GM19468 (cell line): ENCODE measurements at regions not wholly inside any gene's neighbourhood (a gene's known extent, or its start where the extent isn't known, plus 50 kb on each side); places are given as distances from the start of the nearest gene placed in this dataset.
"Not testable (repeated sequence)": the region's sequence is repeated elsewhere in the genome, so short reads cannot be mapped to it uniquely, and the experiment has no call there.

Experiments
- ATAC-seq: cut with Tn5 transposase; IDR thresholded peaks from one replicate; pipeline ENCODE4 v1.9.1; 2021; ENCODE audit warnings: mild to moderate bottlenecking, moderate library complexity, moderate number of reproducible peaks; ENCODE audit not compliant: unreplicated experiment; ENCODE audit errors: extremely low read depth

DNA sequence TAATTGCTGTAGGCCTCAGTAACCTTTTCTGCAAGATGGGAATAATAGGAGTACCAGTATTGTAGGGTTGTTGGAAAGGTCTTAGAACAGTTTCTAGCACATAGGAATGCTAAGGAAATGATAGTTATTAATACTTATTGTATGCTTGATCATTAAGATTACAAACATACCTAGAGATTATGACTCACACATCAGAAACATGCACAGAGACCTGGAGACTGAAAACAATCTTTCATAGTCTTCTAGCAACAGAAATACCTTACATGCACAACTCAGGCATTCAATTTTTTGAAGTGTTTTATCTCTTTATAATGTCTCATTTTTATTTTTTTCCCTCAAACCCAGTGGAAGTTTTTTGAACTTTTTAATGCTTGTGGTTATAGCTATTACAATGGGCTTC is 104.4 kb upstream of the ZBTB20 start:
- ATAC-seq, result no peak

DNA sequence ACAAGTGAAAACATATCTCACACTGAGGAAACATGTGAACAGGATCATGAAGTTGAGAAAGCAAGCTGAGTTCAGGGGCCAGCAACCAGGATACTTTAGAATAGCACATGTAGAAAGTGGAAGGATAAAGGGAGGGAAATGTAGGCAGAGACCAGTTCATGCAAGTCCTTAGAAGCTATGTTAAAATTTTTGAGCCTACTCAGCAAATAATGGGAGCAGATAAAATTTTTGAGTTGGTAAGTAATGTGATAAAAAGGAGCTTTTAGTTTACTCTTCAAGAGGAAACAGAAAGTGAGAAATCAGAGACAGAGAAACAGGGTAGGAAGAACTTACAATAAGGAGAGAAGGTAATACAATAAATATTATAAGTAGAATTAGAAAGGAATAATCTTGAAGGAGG is 105.6 kb upstream of the ZBTB20 start:
- no peak for ATAC-seq

DNA sequence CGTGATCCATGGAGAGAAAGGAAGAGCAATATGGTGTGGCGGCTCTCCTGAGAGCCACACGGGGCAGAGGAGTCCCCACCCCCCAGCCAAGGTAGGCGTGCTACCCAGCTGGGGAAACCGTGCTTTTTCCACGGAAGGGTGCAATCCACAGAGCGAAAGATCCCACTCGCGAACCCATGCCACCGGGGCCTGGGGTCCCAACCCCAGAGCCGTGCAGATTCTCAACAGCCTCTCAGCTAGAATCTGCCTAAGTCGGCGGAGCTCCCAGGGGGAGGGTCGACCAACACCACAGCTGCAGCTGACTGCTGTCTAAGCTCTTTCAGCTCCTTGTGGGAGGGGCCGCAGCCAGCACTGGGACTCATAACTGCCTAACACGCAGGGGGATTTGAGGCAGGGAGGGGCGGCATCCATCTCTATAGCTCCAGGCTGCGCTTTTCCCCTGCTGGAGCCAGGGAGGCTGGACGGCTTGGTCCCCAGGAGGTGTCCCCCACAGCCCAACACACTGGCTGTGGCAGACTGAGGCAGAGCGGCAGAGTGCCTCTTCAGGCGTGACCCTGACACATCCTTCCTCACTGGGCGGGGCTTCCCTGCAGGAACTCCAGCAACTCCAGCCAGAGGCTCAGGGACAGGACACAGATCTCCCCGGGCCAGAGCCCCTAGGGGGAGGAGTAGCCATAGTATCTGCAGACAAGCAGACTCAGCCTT is 107.6 kb upstream of the ZBTB20 start:
- no peak for ATAC-seq

DNA sequence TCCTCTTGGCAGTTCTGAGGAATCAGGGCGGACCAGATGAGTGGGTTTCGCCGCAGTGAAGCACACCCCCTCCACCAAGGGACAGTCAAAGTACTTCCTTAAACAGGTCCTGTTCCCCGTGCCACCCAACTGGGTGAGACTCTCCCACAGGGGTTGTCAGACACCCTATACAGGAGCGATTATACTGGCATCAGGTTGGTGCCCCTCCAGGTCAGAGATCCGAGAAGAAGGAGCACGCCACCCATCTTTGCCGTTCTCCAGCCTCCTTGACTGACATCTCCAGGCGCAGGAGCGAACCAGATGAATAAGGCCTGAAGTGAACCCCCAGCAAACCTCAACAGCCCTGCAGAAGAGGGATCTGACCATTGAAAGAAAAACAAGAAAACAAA is 108.1 kb upstream of the ZBTB20 start:
- no peak for ATAC-seq

DNA sequence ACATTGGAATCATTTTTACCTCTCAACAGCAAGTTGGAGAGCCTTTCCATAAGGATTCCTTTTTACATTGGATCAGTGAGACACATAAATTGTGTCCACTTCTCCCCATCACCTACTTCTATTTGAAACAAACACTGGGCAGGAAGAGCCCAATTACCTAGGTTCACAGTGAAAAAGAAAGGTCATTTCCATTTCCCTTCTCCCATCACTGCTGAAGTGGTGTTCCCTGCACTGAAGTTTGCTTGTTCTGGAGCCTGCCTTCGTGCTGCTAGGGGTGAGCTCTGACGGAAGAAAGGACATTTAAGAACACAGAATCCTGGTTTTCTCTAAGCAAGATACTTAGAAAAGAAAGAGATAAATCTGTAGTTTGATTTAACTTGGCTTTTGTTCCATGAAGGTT is 123.8 kb upstream of the ZBTB20 start:
- ATAC-seq, result no peak

DNA sequence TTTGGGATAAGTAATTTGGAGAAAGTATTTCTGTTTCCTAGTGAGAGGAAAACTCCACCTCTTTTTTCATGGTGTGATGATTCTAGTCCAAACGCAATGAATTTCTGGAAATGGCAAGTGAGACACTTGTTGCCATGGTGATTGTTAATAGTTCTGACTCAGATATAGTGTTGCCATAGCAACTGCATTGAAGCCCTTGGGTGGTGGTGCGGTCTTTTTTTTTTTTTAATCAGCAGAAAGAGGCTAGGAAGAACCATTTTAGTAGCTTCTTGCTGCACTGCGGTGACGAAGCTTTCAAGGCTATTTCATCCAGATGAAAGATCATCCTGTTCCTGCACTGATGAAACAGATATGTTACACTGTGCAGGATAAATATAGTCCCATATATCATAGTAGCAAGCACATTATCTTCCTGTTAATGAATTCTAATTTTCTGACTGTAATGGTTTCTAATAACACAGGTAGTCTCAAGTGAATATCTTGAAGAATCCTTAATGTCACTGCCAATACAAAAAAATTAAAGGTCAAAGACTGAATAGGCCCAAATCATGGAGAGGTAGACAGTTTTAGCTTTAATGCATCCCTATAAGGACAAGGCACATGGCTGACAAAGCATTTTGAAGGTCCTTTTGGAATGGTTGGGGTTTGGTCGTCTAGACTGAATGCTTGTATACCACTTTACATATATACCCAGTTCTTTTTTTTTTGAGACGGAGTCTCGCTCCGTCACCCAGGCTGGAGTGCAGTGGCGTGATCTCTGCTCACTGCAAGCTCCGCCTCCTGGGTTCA is 125.1 kb upstream of the ZBTB20 start:
- no peak for ATAC-seq

DNA sequence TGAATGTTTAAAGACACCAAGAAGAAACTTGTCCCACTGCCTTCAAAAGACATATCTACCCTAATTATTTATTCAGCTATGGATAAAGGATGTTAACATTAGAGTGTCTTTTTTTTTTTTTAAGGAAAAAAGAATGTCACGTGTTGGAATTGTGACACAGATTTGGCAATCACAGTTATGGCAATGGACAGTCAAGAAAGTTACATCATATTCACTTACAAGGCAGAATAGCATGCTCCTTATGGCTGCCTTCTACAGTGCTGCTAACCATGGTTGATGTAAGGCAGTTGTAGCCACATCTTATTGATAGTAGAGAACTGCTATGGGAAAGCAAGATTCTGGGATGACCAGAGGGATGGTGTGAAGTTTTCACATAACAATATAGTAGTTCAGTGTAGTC is 128.8 kb upstream of the ZBTB20 start:
- ATAC-seq, result no peak

DNA sequence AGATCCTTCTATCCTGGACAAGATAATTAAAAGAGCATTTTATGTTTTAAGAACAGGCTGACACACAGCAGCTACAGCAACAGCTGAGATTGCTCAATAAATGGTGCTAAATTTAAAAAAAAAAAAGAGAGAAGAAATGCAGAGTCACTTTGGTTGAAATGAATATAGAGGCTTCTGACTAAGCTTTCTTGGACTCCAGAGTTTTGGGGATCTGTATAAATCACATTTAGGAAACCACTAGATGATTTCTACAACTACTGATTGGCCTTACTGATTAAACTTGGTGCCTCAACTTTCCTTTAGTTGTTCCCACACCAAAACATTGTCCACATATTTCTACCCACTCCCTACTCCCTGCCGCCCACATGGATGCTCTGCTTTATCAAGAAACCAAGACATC is 132.9 kb upstream of the ZBTB20 start:
- ATAC-seq, result no peak

DNA sequence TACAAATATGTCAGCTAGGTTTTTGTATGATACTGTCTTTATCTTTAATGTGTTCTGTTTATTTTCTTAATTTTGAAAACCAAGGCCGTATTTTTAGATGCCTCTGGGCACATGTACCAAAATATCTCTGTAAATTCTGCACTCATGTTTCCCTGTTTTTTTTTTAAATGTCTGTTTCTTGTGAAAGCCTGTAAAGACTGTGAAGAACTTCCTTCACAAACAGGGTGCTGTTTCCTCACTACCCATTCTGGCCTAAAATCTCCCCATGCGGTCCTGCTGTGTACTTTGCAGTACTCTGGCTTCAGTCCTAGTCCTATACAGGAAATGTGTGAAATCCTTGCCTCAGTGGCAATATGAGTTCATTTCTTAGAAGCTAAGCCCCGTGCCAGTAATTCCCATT is 133.4 kb upstream of the ZBTB20 start:
- ATAC-seq, result no peak

DNA sequence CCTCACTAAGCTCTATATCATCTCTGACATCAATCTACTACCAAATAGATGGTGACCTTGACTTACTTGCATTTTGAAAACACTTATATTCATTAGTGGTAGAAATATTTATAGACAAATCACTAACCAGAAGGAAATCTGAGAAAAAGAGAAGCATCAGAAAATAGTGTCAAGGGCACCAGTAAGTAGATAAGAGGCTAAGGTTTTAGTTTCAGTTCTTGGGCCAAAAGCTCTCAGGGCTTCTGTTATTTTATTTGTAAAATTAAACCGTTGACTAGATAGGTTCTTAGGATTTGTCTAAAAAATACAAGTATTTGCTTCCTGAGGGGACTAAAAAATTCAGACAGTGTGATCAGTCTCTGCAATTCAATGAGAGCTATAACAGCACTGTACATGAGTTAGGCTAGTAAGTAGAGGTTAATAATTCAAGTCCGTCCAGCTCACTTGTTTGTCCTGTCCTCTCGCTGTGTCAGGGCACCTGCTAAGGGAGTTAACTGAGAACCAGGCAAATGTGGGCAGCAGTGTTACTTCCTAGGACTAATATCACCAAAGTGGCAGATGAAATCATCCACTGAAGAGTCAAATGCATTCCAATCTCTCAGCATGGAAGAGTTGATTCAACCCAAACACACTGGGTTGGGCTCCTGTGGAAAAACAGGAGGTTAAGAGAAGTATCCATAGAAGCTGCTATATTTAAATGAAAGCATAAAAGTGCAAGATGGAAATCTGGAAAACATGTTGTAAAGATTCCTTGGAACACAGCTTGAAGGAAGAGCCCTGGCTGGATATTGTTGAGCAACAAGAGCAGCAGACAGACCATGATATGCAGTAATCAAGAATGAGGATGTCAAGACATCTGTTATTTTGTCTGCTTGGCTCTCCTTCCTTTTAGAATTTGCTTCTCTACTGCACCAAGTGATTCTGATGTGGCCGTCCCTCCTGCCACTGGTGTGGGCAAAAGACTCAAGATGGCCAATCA is 134.9 kb upstream of the ZBTB20 start:
- ATAC-seq, result no peak

DNA sequence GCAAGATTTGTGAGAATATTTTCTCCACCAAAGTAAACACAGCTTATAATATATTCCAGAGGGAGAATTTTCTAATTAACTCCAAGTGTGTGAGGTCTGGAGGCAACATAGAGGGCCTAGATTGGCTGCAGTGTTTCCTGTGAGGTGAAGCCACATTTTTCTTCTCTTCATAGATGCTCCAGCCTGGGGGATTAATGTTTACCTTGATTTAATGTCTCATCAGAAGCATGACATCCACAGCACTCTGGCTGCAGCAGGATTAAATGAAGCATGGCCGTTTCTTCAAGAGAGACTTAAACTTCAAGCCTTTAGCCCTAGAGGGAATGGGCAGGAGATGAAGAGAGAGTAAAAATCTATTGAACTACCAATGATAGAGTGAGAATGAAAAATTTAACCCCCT is 137.9 kb upstream of the ZBTB20 start:
- ATAC-seq, result no peak

DNA sequence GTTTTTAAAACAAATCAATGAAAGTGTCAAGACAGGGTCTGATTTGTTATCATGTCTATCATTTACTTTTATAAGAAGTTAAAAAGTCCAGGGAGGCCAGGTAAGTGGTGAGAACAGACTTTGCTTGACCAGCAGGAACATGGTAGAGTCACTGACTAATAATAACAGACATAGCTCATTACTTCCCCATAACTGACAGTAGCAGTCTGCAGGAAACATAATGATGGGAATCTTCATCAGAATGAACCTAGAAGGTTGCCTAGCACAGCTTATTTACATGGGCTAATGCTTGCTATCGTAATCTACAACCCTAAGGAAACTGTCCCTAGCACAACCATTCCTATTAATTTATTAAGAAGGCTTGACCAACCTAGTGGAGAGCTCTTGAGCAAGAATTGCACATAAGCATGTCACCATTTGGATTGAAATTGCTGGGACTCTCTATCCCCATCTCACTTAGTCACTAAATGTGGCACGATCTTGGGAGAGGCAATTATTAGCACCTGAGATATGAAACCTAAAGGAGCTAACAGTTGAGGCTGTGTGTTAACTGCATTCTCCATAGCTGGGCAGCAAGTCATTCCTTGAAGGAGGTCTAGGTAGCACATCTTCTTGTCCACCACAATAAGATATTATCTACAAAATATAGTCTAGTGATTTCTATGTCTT is 139.6 kb upstream of the ZBTB20 start:
- no peak for ATAC-seq

DNA sequence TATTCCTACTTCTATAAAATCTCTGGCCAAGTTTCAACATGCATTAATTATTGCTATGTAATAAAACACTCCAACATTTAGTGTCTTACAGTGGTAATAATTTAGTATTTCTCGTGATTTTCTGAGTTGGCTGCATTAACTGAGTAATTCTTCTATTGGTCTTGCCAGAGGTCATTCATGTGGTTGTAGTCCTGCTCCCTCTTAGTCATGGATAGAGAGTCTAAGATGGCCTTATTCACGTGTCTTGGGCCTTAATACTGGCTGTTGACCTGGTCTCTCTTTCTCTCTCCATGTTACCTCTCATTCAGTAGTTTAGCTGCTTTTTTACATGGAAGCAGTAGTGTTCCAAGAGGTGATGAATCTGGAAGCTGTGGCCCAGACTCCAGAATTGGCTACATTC is 140.1 kb upstream of the ZBTB20 start:
- no peak for ATAC-seq

DNA sequence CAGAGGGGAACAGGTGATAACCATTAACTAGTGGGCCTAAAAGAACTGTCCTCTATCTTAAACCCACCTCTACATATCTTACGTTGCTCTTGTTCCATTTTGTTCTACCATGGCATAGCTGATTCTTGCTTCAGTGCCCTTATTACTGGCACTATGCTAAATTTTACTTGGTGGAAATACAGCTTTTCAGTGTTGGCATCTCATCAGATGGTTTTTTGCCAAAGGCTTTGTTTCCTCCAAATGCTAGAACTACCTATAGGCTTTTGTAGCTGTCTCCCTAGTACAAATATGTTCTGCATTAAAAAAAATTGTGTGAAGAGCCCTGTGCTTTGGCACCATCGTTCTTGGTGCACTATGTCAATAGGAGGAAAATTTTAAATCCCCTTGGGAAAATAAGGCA is 145.0 kb upstream of the ZBTB20 start:
- ATAC-seq, result no peak

DNA sequence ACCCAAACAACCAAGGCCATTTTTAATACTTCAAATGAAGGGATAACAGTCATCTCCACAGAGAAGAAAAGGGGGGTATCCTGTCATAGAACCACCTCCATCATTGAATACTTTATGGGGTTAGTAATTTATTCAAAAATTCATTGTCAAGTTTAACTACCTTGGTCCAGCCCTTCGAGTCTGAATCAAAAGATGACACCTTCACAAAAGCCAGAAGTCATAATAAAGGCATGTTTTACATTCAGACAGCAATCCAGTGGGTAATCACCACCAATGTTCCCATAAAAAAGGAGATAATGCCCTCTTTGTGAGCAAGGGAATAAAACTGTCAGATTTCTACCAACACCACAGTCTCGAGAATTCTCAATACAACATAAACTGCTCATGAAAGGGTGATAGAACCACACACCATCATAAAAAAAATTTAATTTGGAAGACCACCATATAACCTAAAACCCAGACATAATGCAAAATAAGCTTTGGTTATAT is 145.6 kb upstream of the ZBTB20 start:
- no peak for ATAC-seq

DNA sequence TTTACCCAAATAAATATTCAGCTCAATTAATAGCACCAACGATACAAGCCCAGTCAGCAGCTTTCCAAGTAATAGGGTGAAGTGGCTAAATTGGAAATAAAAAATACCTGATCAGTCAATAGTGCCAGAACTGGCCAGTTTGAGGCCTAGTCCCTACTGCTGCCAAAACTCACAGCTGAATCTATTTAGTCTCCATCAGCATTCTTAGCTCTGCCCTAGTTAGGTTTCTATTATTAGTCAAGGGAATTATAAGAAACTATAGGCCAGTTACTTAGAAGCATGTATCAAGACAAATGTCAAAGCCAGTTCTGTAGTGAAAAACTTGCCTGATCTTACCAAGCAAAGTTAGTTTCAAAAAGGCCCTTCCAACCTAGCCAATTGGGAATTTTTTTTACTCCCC is 146.2 kb upstream of the ZBTB20 start:
- no peak for ATAC-seq

DNA sequence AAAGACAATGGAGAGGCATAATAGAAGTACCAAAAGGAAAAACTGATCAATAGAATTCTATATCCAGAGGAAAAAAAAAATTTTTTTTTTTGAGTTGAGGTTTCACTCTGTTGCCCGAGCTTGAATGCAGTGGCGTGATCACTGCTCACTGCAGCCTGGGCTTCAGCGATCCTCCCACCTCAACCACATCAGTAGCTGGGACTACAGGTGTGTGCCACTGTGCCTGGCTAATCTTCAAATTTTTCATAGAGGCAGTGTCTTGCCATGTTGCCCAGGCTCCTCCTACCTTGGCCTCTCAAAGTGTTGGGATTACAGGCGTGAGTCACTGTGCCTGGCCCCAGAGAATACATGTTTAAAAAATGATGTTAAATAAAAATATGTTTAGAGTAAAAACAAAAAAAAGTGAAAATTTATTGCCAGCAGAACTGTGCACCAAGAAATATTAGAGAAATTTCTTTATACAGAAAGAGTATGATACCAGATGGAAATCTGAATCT is 154.3 kb upstream of the ZBTB20 start:
- ATAC-seq, result no peak

DNA sequence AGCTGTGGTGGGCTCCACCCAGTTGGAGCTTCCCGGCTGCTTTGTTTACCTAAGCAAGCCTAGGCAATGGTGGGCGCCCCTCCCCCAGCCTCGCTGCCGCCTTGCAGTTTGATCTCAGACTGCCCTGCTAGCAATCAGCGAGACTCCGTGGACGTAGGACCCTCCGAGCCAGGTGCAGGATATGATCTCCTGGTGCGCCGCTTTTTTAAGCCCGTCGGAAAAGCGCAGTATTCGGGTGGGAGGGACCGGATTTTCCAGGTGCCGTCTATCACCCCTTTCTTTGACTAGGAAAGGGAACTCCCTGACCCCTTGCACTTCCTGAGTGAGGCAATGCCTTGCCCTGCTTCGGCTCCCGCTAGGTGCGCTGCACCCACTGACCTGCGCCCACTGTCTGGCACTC is 170.9 kb upstream of the ZBTB20 start:
- not testable (repeated sequence) for ATAC-seq

DNA sequence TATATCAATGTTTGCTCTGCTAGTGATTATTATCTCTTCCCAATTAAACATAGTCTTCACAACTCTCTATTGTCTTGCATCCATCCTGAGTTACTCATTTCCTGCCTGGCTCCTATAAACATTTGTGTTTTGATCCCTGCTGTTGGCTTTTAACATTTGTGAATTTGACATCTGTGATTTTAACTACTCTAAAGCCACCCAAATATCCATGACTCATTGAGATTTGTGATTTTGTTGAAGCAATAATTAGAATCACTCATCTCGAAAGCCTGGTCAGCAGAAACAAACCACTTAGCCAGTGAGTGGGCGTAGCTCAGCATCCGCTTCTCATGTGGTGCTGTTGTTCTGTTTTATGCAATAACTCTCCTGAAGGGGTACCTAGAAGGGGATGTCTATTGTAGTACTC is 174.3 kb upstream of the ZBTB20 start:
- ATAC-seq, result no peak

DNA sequence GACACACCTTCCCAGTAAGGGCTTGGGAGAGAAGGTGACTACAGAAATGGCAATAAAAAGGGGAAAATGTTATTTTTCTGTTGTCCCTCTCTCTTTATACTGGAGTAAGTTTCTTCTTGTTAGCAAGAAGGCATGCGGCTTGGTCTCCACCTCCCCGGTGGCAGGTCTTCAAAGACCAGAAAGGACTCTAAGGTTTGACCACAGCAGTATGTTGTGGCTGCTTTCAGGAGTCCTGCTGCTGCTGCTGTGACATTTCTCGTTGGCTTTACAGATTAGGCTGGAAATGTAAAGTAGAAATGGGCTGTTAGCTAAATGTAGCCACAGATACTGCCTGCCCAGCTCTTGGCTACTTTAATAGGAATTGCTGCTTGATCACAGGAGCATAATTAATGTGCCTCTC is 175.8 kb upstream of the ZBTB20 start:
- no peak for ATAC-seq
